GM12873 (cell line): ENCODE measurements at regions not wholly inside any gene's neighbourhood (a gene's known extent, or its start where the extent isn't known, plus 50 kb on each side); places are given as distances from the start of the nearest gene placed in this dataset.

Source experiments
- CTCF ChIP-seq: IDR thresholded peaks from 2 replicates; pipeline ENCODE4 v1.5.1; 2012; ENCODE audit warnings: low read depth, mild to moderate bottlenecking, moderate library complexity, low read length, control low read depth; ENCODE audit not compliant: insufficient read depth; ENCODE audit errors: missing control alignments

GRCh38 chr9:95822583-95823431 is 52.7 kb upstream of the ERCC6L2 start:
- TF ChIP-seq CTCF: no peak

- TF ChIP-seq CTCF: no peak
Measured at GRCh38 chr9:95822015-95822414, 53.5 kb upstream of the ERCC6L2 start.

- no peak for TF ChIP-seq CTCF
Measured at GRCh38 chr9:95820074-95820473, 55.4 kb upstream of the ERCC6L2 start.

- no peak for TF ChIP-seq CTCF
Measured at GRCh38 chr9:95819636-95820035, 55.9 kb upstream of the ERCC6L2 start.

GRCh38 chr9:95817205-95817604 is 58.3 kb upstream of the ERCC6L2 start:
- no peak for TF ChIP-seq CTCF

GRCh38 chr9:95816716-95817115 is 58.8 kb upstream of the ERCC6L2 start:
- no peak for TF ChIP-seq CTCF

GRCh38 chr9:95815961-95816360 is 59.5 kb upstream of the ERCC6L2 start:
- TF ChIP-seq CTCF: no peak

GRCh38 chr9:95815133-95815532 is 60.4 kb upstream of the ERCC6L2 start:
- no peak for TF ChIP-seq CTCF
